Peyer's patch (tissue), 4 donors: ENCODE measurements at regions not wholly inside any gene's neighbourhood (a gene's known extent, or its start where the extent isn't known, plus 50 kb on each side); places are given as distances from the start of the nearest gene placed in this dataset.

Experiments
- CTCF ChIP-seq, 6 experiments: fragments of 450-650 bp in 4 of 6; fragments of 200-600 bp in 2 of 6; sonication (generic) in 1 of 6; IDR thresholded peaks; one replicate each; pipeline ENCODE4 v1.5.1; 2017 to 2019; ENCODE audit warnings: antibody characterized with exemption in 6 of 6, mild to moderate bottlenecking in 3 of 6, moderate library complexity in 1 of 6
- POLR2A ChIP-seq, 2 donors: fragments of 450-650 bp; IDR thresholded peaks; one replicate each; pipeline ENCODE4 v1.5.1; 2017; ENCODE audit warnings: antibody characterized with exemption in 2 of 2, mild to moderate bottlenecking in 2 of 2, moderate library complexity in 2 of 2

- TF ChIP-seq CTCF (IDR thresholded peaks at IDR 0.05), result no peak
- TF ChIP-seq POLR2A (IDR thresholded peaks at IDR 0.05), result no peak
Measured at GRCh38 chr10:4546500-4546899, 279.5 kb upstream of the AKR1E2 start.
